Parathyroid adenoma (tissue), 2 donors: ENCODE measurements at regions not wholly inside any gene's neighbourhood (a gene's known extent, or its start where the extent isn't known, plus 50 kb on each side); places are given as distances from the start of the nearest gene placed in this dataset.

Experiments
- H2AFZ ChIP-seq: fragments of 300-600 bp; sonication (generic); one replicate; pipeline ENCODE4 v1.7.0; 2017; ENCODE audit warnings: antibody characterized with exemption, mild to moderate bottlenecking
- H3K27ac ChIP-seq: fragments of 300-600 bp; sonication (generic); one replicate; pipeline ENCODE4 v1.7.0; 2017
- H3K27me3 ChIP-seq: fragments of 300-600 bp; sonication (generic); one replicate; pipeline ENCODE4 v1.7.0; 2017; ENCODE audit warnings: low read length; ENCODE audit not compliant: control insufficient read depth, insufficient read depth
- H3K36me3 ChIP-seq: fragments of 300-600 bp; sonication (generic); one replicate; pipeline ENCODE4 v1.7.0; 2017; ENCODE audit warnings: low read length; ENCODE audit not compliant: control insufficient read depth, insufficient read depth
- H3K4me1 ChIP-seq: fragments of 300-600 bp; sonication (generic); one replicate; pipeline ENCODE4 v1.7.0; 2017; ENCODE audit warnings: control low read depth
- H3K4me2 ChIP-seq: fragments of 300-600 bp; sonication (generic); one replicate; pipeline ENCODE4 v1.7.0; 2017; ENCODE audit warnings: low read length
- H3K4me3 ChIP-seq: fragments of 300-600 bp; sonication (generic); one replicate; pipeline ENCODE4 v1.7.0; 2017; ENCODE audit warnings: low read depth, low read length
- H3K79me2 ChIP-seq: fragments of 300-600 bp; sonication (generic); one replicate; pipeline ENCODE4 v1.7.0; 2017; ENCODE audit warnings: control low read depth
- H3K9ac ChIP-seq: fragments of 300-600 bp; sonication (generic); one replicate; pipeline ENCODE4 v1.7.0; 2017; ENCODE audit warnings: mild to moderate bottlenecking
- H3K9me3 ChIP-seq: fragments of 300-600 bp; sonication (generic); one replicate; pipeline ENCODE4 v1.7.0; 2017; ENCODE audit warnings: low read length; ENCODE audit not compliant: control insufficient read depth
- TF ChIP-seq, protein P1 (sequence below): fragments of 300-600 bp; sonication (generic); IDR thresholded peaks from one replicate; pipeline ENCODE4 v1.7.0; 2017; ENCODE audit warnings: antibody characterized with exemption, mild to moderate bottlenecking
- donor health status: primary hyperparathyroidism.

DNA sequence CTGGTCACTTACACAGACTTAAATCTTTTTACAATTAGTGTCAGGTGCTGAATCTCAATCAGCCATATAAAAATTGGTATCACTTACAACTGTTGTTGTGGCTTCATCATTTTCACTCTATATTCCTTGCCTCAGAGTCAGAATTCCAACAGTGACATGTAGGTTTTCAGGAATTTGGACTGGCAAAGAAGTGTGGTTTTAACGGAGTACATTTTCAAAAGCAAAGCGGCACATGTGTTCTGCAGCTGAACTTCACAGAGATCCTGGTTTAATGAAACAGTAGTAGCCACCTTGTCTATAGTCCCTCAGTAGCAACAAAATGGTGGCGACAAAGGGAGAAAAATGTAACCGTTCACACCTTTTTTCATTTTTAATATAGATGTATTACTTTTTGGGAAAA lies 486.6 kb downstream of the FAT4 start:
- Histone ChIP-seq H2AFZ (no peak overlapping the region), H3K27me3 (no peaks in the 10 kb centered on the region), H3K27ac (no peak overlapping the region), H3K9me3 (no peaks in the 10 kb centered on the region), H3K4me1 (no peaks in the 10 kb centered on the region), H3K9ac (no peak overlapping the region), H3K4me2 (no peak overlapping the region), H3K79me2 (no peaks in the 10 kb centered on the region), H3K36me3 (no peaks in the 10 kb centered on the region), H3K4me3 (no peak overlapping the region)
- TF ChIP-seq, protein P1, sequence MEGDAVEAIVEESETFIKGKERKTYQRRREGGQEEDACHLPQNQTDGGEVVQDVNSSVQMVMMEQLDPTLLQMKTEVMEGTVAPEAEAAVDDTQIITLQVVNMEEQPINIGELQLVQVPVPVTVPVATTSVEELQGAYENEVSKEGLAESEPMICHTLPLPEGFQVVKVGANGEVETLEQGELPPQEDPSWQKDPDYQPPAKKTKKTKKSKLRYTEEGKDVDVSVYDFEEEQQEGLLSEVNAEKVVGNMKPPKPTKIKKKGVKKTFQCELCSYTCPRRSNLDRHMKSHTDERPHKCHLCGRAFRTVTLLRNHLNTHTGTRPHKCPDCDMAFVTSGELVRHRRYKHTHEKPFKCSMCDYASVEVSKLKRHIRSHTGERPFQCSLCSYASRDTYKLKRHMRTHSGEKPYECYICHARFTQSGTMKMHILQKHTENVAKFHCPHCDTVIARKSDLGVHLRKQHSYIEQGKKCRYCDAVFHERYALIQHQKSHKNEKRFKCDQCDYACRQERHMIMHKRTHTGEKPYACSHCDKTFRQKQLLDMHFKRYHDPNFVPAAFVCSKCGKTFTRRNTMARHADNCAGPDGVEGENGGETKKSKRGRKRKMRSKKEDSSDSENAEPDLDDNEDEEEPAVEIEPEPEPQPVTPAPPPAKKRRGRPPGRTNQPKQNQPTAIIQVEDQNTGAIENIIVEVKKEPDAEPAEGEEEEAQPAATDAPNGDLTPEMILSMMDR: no peak

DNA sequence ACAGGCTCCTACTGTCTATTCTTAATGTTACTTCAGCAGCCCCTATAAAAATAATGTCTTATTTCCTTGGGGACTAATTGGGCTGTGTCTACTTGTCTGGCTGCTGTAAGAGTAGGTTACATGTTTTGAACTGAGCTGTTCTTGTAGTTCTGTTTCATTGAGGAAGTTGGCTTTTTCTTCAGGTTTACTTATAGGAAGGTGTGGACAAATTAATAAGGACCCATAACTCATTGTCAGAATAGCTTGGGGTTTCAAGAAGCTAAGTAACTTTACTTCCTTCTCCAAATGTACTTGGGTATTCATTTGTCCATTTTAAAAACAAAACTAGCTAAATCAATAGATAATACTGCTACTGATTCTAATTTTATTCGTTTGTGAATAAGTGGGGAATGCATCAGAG lies 487.2 kb downstream of the FAT4 start:
- H3K9ac ChIP-seq: no peak overlapping the region
- no peak overlapping the region for H3K4me2 ChIP-seq
- TF ChIP-seq, protein P1: no peak
- no peak overlapping the region for H3K4me3 ChIP-seq
- no peaks in the 10 kb centered on the region for H3K4me1 ChIP-seq
- H3K9me3 ChIP-seq: no peaks in the 10 kb centered on the region
- no peak overlapping the region for H3K27ac ChIP-seq
- H3K79me2 ChIP-seq: no peaks in the 10 kb centered on the region
- no peak overlapping the region for H2AFZ ChIP-seq
- no peaks in the 10 kb centered on the region for H3K36me3 ChIP-seq
- H3K27me3 ChIP-seq: no peaks in the 10 kb centered on the region

DNA sequence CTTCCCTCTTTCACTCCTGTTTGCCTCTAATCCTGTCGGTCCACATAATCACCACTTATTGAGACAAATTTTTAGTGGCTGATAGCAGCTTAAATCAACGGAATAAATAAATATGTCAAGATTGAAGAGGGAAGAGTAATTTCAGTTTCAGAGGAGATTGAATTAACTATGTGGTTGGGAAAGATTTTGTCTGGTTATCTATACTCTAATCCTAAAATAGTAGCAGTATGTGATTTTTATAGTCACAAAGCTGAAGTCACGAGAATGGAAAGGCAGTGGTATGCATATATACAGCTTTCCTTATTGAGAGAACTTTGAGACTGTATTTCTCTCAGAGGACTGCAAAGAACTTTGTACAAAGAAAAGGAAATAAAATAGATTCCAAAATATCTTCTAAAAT lies 493.3 kb downstream of the FAT4 start:
- Histone ChIP-seq H2AFZ (no peak overlapping the region), H3K79me2 (no peaks in the 10 kb centered on the region), H3K4me3 (no peak overlapping the region), H3K27me3 (no peaks in the 10 kb centered on the region), H3K4me1 (no peaks in the 10 kb centered on the region), H3K4me2 (no peak overlapping the region), H3K27ac (no peak overlapping the region), H3K9me3 (no peaks in the 10 kb centered on the region), H3K36me3 (no peaks in the 10 kb centered on the region), H3K9ac (no peak overlapping the region)
- TF ChIP-seq, protein P1: no peak

DNA sequence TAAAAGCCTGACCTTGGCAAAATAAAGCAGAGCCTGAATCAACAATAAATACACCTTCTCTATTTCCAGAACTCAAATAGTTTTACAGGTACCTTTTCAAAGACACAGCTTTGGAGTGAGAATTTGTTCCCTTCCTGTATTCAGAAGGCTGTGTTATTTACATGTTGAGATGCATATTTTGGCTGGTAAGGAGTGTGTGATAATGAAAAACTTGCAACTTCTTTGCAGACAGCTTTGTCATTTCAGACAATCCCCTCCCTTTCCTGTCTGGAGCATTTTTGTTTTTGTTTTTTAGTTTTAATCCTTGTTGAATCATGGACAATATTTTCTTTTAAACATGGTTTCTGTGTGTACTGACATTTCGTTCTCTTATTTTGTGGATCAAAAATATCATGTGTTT lies 493.8 kb downstream of the FAT4 start:
- Histone ChIP-seq H3K27me3 (no peaks in the 10 kb centered on the region), H3K27ac (no peak overlapping the region), H3K79me2 (no peaks in the 10 kb centered on the region), H3K9me3 (no peaks in the 10 kb centered on the region), H3K4me1 (no peaks in the 10 kb centered on the region), H3K9ac (no peak overlapping the region), H2AFZ (no peak overlapping the region), H3K4me3 (no peak overlapping the region), H3K4me2 (no peak overlapping the region), H3K36me3 (no peaks in the 10 kb centered on the region)
- TF ChIP-seq, protein P1: no peak

DNA sequence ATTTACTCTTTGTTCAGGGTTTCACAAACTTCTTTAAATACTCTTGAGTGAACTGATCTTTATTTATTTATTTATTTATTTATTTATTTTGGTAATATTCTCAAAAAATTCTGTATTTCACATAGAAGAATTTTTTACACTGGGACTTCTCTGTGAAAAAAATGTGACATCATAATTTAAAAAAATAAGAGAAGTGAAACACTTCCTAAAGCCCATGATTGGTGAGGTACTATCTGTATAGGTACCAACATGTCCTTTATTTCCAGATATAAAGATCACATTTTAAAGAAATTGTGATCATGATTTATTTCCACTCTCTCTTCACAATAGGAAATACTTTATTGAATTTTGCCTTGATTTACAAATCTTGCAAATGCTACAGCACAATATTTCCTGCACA lies 497.1 kb downstream of the FAT4 start:
- no peak overlapping the region for H3K27ac ChIP-seq
- H3K4me2 ChIP-seq: no peak overlapping the region
- no peaks in the 10 kb centered on the region for H3K9me3 ChIP-seq

More for the DNA sequence above, 497.1 kb downstream of the FAT4 start:
- H3K4me3 ChIP-seq: no peak overlapping the region
- H2AFZ ChIP-seq: no peak overlapping the region
- H3K9ac ChIP-seq: no peak overlapping the region
- TF ChIP-seq, protein P1: no peak
- H3K27me3 ChIP-seq: no peaks in the 10 kb centered on the region
- no peaks in the 10 kb centered on the region for H3K36me3 ChIP-seq
- H3K4me1 ChIP-seq: no peaks in the 10 kb centered on the region
- no peaks in the 10 kb centered on the region for H3K79me2 ChIP-seq
